Transverse colon (tissue), 4 donors: ENCODE measurements at regions not wholly inside any gene's neighbourhood (a gene's known extent, or its start where the extent isn't known, plus 50 kb on each side); places are given as distances from the start of the nearest gene placed in this dataset.

Experiments used
- DNase-seq: peaks from one replicate; pipeline ENCODE4 v3.0.0-alpha.2; 2019
- H3K27ac ChIP-seq, 4 donors: fragments of 200-600 bp; sonication (generic); 2 replicates each; pipeline ENCODE4 v1.5.1; 2016 to 2018; ENCODE audit warnings: inconsistent platforms in 4 of 4
- H3K27me3 ChIP-seq: fragments of 200-600 bp; sonication (generic); 2 replicates; pipeline ENCODE4 v1.5.1; 2017; ENCODE audit warnings: inconsistent platforms
- H3K36me3 ChIP-seq, 4 donors: fragments of 200-600 bp; sonication (generic); 2 replicates each; pipeline ENCODE4 v1.5.1; 2017 to 2019; ENCODE audit warnings: inconsistent platforms in 4 of 4
- H3K4me1 ChIP-seq, 4 donors: fragments of 200-600 bp; sonication (generic); 2 replicates each; pipeline ENCODE4 v1.5.1; 2017 to 2020; ENCODE audit warnings: inconsistent platforms in 4 of 4
- H3K4me3 ChIP-seq, 4 donors: fragments of 200-600 bp; sonication (generic); 1 replicate in 1 of 4; 2 replicates in 3 of 4; pipeline versions ENCODE4 v1.5.1 to v1.6.1; 2017 to 2019; ENCODE audit warnings: inconsistent platforms in 4 of 4
- H3K9me3 ChIP-seq, 2 donors: fragments of 200-600 bp; sonication (generic); 2 replicates each; pipeline ENCODE4 v1.5.1; 2017 to 2019; ENCODE audit warnings: inconsistent platforms in 2 of 2
- EP300 ChIP-seq: sonication (generic); formaldehyde crosslinking; IDR thresholded peaks from one replicate; pipeline ENCODE4 v1.6.1; 2017; ENCODE audit warnings: antibody characterized with exemption, low read depth
- POLR2A ChIP-seq: fragments of 450-650 bp; IDR thresholded peaks from one replicate; pipeline ENCODE4 v1.6.1; 2016; ENCODE audit warnings: antibody characterized with exemption, mild to moderate bottlenecking, moderate library complexity
- POLR2AphosphoS5 ChIP-seq, 3 donors: sonication (generic); formaldehyde crosslinking; IDR thresholded peaks; one replicate each; pipeline ENCODE4 v1.6.1; 2016; ENCODE audit warnings: antibody characterized with exemption in 3 of 3
- WGBS, 2 donors: methylation state at CpG; one replicate each; pipeline ENCODE4 v1.1.5; 2018; ENCODE audit warnings: low coverage in 1 of 2; 5-methylcytosine and 5-hydroxymethylcytosine counted together
- in situ Hi-C, 4 donors: fragments of 200-750 bp; cut with MboI; loops; one replicate each; pipeline versions ENCODE4 v1.15.0 to v1.15.1; 2017; ENCODE audit warnings: low sequenced_read_pairs in 3 of 4, low pct_ligation_motif_present in 1 of 4, low pct_unique_long_range_greater_than_20kb in 1 of 4
- intact Hi-C: fragments of 100-400 bp; cut with DNase I; formaldehyde crosslinking; loops from one replicate; pipeline ENCODE4 v1.15.1; 2023; ENCODE audit warnings: low total_unique reads
- TF ChIP-seq, protein P1 (sequence below), 5 experiments: fragments of 200-600 bp in 3 of 5; fragments of 450-650 bp in 2 of 5; sonication (generic) in 3 of 5; IDR thresholded peaks; 1 replicate in 2 of 5; 2 replicates in 3 of 5; pipeline ENCODE4 v1.5.1; 2016 to 2017; ENCODE audit warnings: antibody characterized with exemption in 5 of 5, inconsistent platforms in 3 of 5, mild to moderate bottlenecking in 2 of 5, moderate library complexity in 1 of 5

DNA sequence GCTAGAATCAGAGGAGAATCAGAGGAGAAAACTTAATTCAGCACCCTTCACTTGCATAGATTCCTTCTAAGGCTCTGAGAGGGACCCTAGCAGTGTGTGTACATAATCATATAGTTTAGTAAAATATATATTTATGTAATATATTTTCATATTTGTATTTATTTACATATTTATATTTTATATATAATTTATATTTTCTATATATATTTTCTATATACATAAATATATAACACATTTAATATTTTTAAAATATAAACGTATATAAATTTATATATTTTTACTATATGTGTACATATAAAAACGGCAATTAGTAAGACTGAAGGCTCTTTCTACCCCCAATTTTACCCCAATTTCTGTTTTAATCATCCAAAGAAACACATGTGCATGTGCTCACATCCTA lies 80.3 kb downstream of the NXPE2 start:
- Histone ChIP-seq H3K27ac (no peak overlapping the region), H3K4me1 (peaks cover 0 to 3% (median 0%) of the 10 kb centered on the region in 4 donors), H3K36me3 (no peaks in the 10 kb centered on the region), H3K27me3 (no peaks in the 10 kb centered on the region), H3K9me3 (no peaks in the 10 kb centered on the region), H3K4me3 (no peak overlapping the region)
- no peak for DNase-seq
- intact Hi-C loops (no loop called here), in situ Hi-C loops (loop anchor here in 3 of 4 donors (10.0 to 25.0 kb wide), 3 partner anchors 56 to 421 kb away; no protein-coding TSS in a partner anchor)
- TF ChIP-seq POLR2AphosphoS5 (IDR thresholded peaks at IDR 0.05): no peak
- no peak for TF ChIP-seq POLR2A
- TF ChIP-seq, protein P1, sequence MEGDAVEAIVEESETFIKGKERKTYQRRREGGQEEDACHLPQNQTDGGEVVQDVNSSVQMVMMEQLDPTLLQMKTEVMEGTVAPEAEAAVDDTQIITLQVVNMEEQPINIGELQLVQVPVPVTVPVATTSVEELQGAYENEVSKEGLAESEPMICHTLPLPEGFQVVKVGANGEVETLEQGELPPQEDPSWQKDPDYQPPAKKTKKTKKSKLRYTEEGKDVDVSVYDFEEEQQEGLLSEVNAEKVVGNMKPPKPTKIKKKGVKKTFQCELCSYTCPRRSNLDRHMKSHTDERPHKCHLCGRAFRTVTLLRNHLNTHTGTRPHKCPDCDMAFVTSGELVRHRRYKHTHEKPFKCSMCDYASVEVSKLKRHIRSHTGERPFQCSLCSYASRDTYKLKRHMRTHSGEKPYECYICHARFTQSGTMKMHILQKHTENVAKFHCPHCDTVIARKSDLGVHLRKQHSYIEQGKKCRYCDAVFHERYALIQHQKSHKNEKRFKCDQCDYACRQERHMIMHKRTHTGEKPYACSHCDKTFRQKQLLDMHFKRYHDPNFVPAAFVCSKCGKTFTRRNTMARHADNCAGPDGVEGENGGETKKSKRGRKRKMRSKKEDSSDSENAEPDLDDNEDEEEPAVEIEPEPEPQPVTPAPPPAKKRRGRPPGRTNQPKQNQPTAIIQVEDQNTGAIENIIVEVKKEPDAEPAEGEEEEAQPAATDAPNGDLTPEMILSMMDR (IDR thresholded peaks at IDR 0.05): no peak
- TF ChIP-seq EP300: no peak
- WGBS, 2 donors: 77 to 100% methylated on average over 2 of the region's 2 CpGs

DNA sequence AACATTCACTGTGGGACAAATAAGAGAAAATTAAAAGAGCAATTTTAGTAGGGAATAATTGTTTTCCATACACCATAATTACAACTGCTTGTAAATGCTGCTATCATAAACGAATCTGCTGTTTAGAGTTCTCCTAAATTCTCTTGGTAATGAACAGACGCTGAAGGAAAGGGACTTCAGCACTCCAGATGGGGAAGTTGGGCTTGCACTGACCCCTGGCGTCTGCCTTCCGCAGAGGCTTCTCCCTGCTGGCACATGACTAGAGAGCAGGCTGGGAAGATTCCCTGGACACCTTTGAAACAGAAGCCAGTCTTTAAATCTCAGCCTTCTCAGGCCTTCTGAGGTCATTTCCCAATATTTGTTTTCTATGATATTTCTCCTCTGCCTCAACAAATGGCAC lies 84.1 kb downstream of the NXPE2 start:
- Histone ChIP-seq H3K27ac (no peak overlapping the region), H3K36me3 (no peaks in the 10 kb centered on the region), H3K9me3 (no peaks in the 10 kb centered on the region), H3K4me1 (peaks cover 0 to 3% (median 0%) of the 10 kb centered on the region in 4 donors), H3K4me3 (no peak overlapping the region), H3K27me3 (no peaks in the 10 kb centered on the region)
- in situ Hi-C loops (loop anchor here in 1 of 4 donors (25.0 kb wide), 1 partner anchor 425 kb away; no protein-coding TSS in a partner anchor), intact Hi-C loops (loop anchor here (5.0 to 10.0 kb wide), 2 partner anchors 418 to 480 kb away; no protein-coding TSS in a partner anchor)
- TF ChIP-seq POLR2A (no peak), EP300 (no peak), POLR2AphosphoS5 (IDR thresholded peaks at IDR 0.05) (peak in 2 of 3 donors; percentile 14 to 55)
- TF ChIP-seq, protein P1 (IDR thresholded peaks at IDR 0.05): peak; percentile 65 to 79 (median 76)
- peak; percentile 86 for DNase-seq
- WGBS, 2 donors: 0 to 1% methylated on average over 4 of the region's 4 CpGs

DNA sequence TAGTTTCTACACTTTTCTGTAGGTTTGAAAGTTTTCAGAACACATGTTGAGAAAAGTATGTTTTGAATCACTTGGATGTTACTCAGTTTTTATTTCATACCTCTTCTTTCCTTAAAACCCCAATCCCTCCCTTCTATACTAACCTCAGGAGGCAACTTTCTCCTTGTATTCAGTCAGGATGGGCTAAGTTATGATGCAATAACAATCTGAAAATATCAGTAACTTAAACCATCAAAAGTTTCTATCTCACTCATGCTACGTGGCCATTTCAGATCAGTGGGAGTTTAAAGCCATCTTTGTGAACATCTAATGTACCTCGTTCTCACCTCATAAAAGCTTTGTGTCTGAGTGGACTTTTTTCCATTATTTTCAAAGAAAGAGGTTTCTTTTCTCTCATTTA lies 86.2 kb downstream of the NXPE2 start:
- in situ Hi-C loops (loop anchor here in 1 of 4 donors (25.0 kb wide), 1 partner anchor 427 kb away; no protein-coding TSS in a partner anchor), intact Hi-C loops (loop anchor here (5.0 to 10.0 kb wide), 2 partner anchors 420 to 482 kb away; no protein-coding TSS in a partner anchor)
- H3K4me3 ChIP-seq: no peak overlapping the region
- no peak for TF ChIP-seq EP300
- TF ChIP-seq POLR2A: no peak
- TF ChIP-seq, protein P1 (IDR thresholded peaks at IDR 0.05): no peak
- no peak for TF ChIP-seq POLR2AphosphoS5 (IDR thresholded peaks at IDR 0.05)
- no peaks in the 10 kb centered on the region for H3K27me3 ChIP-seq
- 71 to 85% methylated on average over 2 of the region's 2 CpGs for WGBS, 2 donors
- H3K27ac ChIP-seq: no peak overlapping the region
- H3K4me1 ChIP-seq: peaks cover 0 to 3% (median 0%) of the 10 kb centered on the region in 4 donors
- DNase-seq: no peak
- no peaks in the 10 kb centered on the region for H3K9me3 ChIP-seq
- H3K36me3 ChIP-seq: no peaks in the 10 kb centered on the region

GRCh38 chr11:114771172-114771571 lies 92.8 kb downstream of the NXPE2 start:
- Histone ChIP-seq H3K4me3 (no peak overlapping the region), H3K27me3 (no peaks in the 10 kb centered on the region), H3K36me3 (no peaks in the 10 kb centered on the region), H3K9me3 (no peaks in the 10 kb centered on the region), H3K4me1 (no peaks in the 10 kb centered on the region), H3K27ac (no peak overlapping the region)
- no peak for TF ChIP-seq POLR2A
- no peak for TF ChIP-seq EP300
- TF ChIP-seq, protein P1 (IDR thresholded peaks at IDR 0.05): no peak
- no peak for TF ChIP-seq POLR2AphosphoS5 (IDR thresholded peaks at IDR 0.05)
- no peak for DNase-seq
- in situ Hi-C loops: loop anchor here in 2 of 4 donors (10.0 to 25.0 kb wide), 2 partner anchors 426 to 434 kb away; no protein-coding TSS in a partner anchor
- WGBS, 2 donors: 85 to 88% methylated on average over 1 to 2 of the region's 2 CpGs
- intact Hi-C loops: no loop called here
